ENCODE measurements at regions not wholly inside any gene's neighbourhood (a gene's known extent, or its start where the extent isn't known, plus 50 kb on each side); places are given as distances from the start of the nearest gene placed in this dataset.

- no peak overlapping the region for H3K9ac ChIP-seq (ENCODE audit: low read length)
- no peaks in the 10 kb centered on the region for H3K9me2 ChIP-seq (ENCODE audit: insufficient read depth)
- no peaks in the 10 kb centered on the region for H4K20me1 ChIP-seq (ENCODE audit: insufficient read depth)
- no peak overlapping the region for H2AFZ ChIP-seq (ENCODE audit: low read depth, low read length, poor library complexity, severe bottlenecking)
- DNase-seq (ENCODE audit: low read depth, low spot score), result no peak
- no peaks in the 10 kb centered on the region for H3K4me1 ChIP-seq (ENCODE audit: control insufficient read depth in 1 of 2, insufficient read depth in 2 of 2, low read length in 2 of 2)
- POLR2A ChIA-PET, result no interaction called here
- ATAC-seq, result no peak
- H3K79me2 ChIP-seq (ENCODE audit: insufficient read depth, low read length), result no peaks in the 10 kb centered on the region
- H3K4me3 ChIP-seq (replicated peaks in 1 of 2; ENCODE audit: low read depth in 1 of 2, low read length in 2 of 2), result no peak overlapping the region
- H3K9me3 ChIP-seq (ENCODE audit: control insufficient read depth in 1 of 2, insufficient read depth in 1 of 2, low read depth in 1 of 2, low read length in 2 of 2), result no peaks in the 10 kb centered on the region; a peak in 1 of 4 replicates
- no peaks in the 10 kb centered on the region for H3K27me3 ChIP-seq (ENCODE audit: insufficient read depth, low read length)
- BruUV-seq (replicated peaks), result no TSS peak
- RAD21 ChIA-PET (ENCODE audit: low non-redundant PET in 1 of 2, low total read pairs in 2 of 2, uncharacterized antibody in 2 of 2, unreplicated experiment in 2 of 2), result no interaction called here
- H3K27ac ChIP-seq (ENCODE audit: low read depth, low read length), result no peak overlapping the region
- no peaks in the 10 kb centered on the region for H3K36me3 ChIP-seq (ENCODE audit: control insufficient read depth in 1 of 2, insufficient read depth in 2 of 2, low read length in 2 of 2)
- TF ChIP-seq TCF7L2 (IDR thresholded peaks at IDR 0.05; ENCODE audit: borderline replicate concordance, extremely low read depth, insufficient read depth, insufficient read length) (no peak), FOSL1 (IDR thresholded peaks at IDR 0.05; ENCODE audit: low read depth) (no peak), CEBPB (IDR thresholded peaks at IDR 0.05; ENCODE audit: low read depth) (no peak), ATF3 (IDR thresholded peaks at IDR 0.05) (no peak), ELF1 (IDR thresholded peaks at IDR 0.05; ENCODE audit: borderline replicate concordance, low read depth) (no peak)
- H3K4me2 ChIP-seq (ENCODE audit: low read length), result no peak overlapping the region
- intact Hi-C loops (cut with micrococcal nuclease), result no loop called here
- CTCF ChIA-PET, result no interaction called here
These were observed 109.6 kb upstream of the CNTLN start for GRCh38 chr9:17025281-17025680.

GRCh38 chr9:17024129-17024528, 110.7 kb upstream of the CNTLN start:
- no peaks in the 10 kb centered on the region for H3K79me2 ChIP-seq (ENCODE audit: insufficient read depth, low read length)
- no peak overlapping the region for H3K27ac ChIP-seq (ENCODE audit: low read depth, low read length)
- no TSS peak for BruUV-seq (replicated peaks)
- TF ChIP-seq POLR2A (IDR thresholded peaks at IDR 0.05; ENCODE audit: borderline replicate concordance, extremely low read depth, insufficient read depth, insufficient read length) (no peak), CBX3 (IDR thresholded peaks at IDR 0.05; ENCODE audit: low read depth) (no peak), ELF1 (IDR thresholded peaks at IDR 0.05; ENCODE audit: borderline replicate concordance, low read depth) (no peak), TCF7L2 (IDR thresholded peaks at IDR 0.05; ENCODE audit: borderline replicate concordance, extremely low read depth, insufficient read depth, insufficient read length) (no peak), ZBTB33 (IDR thresholded peaks at IDR 0.05; ENCODE audit: extremely low read depth, insufficient replicate concordance, low read length) (no peak), ZNF274 (IDR thresholded peaks at IDR 0.05; ENCODE audit: low read depth, low read length) (no peak), EGR1 (IDR thresholded peaks at IDR 0.05; ENCODE audit: low read depth) (no peak), ZFX (IDR thresholded peaks at IDR 0.05) (no peak), FOSL1 (IDR thresholded peaks at IDR 0.05; ENCODE audit: low read depth) (no peak)
- ChIA-PET CTCF (no interaction called here), RAD21 (ENCODE audit: low non-redundant PET in 1 of 2, low total read pairs in 2 of 2, uncharacterized antibody in 2 of 2, unreplicated experiment in 2 of 2) (no interaction called here), POLR2A (no interaction called here)
- no peaks in the 10 kb centered on the region for H3K4me1 ChIP-seq (ENCODE audit: control insufficient read depth in 1 of 2, insufficient read depth in 2 of 2, low read length in 2 of 2)
- DNase-seq (ENCODE audit: low read depth, low spot score) (no peak), ATAC-seq (no peak)
- no peak overlapping the region for H3K4me3 ChIP-seq (replicated peaks in 1 of 2; ENCODE audit: low read depth in 1 of 2, low read length in 2 of 2)
- no peaks in the 10 kb centered on the region for H4K20me1 ChIP-seq (ENCODE audit: insufficient read depth)
- no peak overlapping the region for H2AFZ ChIP-seq (ENCODE audit: low read depth, low read length, poor library complexity, severe bottlenecking)
- H3K4me2 ChIP-seq (ENCODE audit: low read length), result no peak overlapping the region
- no peak overlapping the region for H3K9ac ChIP-seq (ENCODE audit: low read length)
- H3K36me3 ChIP-seq (ENCODE audit: control insufficient read depth in 1 of 2, insufficient read depth in 2 of 2, low read length in 2 of 2), result no peaks in the 10 kb centered on the region
- H3K9me2 ChIP-seq (ENCODE audit: insufficient read depth), result no peaks in the 10 kb centered on the region
- H3K9me3 ChIP-seq (ENCODE audit: control insufficient read depth in 1 of 2, insufficient read depth in 1 of 2, low read depth in 1 of 2, low read length in 2 of 2), result no peaks in the 10 kb centered on the region
- no peaks in the 10 kb centered on the region for H3K27me3 ChIP-seq (ENCODE audit: insufficient read depth, low read length)
- intact Hi-C loops (cut with micrococcal nuclease), result no loop called here

Measured in HCT116 (cell line).